ENCODE measurements at regions not wholly inside any gene's neighbourhood (a gene's known extent, or its start where the extent isn't known, plus 50 kb on each side); places are given as distances from the start of the nearest gene placed in this dataset.

GRCh38 chr18:22734105-22734661, 198.9 kb upstream of the RBBP8 start:
- Histone ChIP-seq H3K79me2 (ENCODE audit: insufficient read depth, low read length) (no peaks in the 10 kb centered on the region), H3K9ac (ENCODE audit: insufficient read depth, low read length, poor library complexity, severe bottlenecking) (no peak overlapping the region), H3K27ac (ENCODE audit: low read depth in 1 of 2, low read length in 2 of 2) (no peak overlapping the region), H2AFZ (ENCODE audit: insufficient read depth, low read depth, low read length, poor library complexity, severe bottlenecking) (no peak overlapping the region), H3K9me3 (replicated peaks in 1 of 2; ENCODE audit: control insufficient read depth in 1 of 2, insufficient read depth in 1 of 2, low read length in 2 of 2) (no peaks in the 10 kb centered on the region), H3K36me3 (replicated peaks in 1 of 2; ENCODE audit: control insufficient read depth in 1 of 2, insufficient read depth in 2 of 2, low read length in 2 of 2) (no peaks in the 10 kb centered on the region), H3K4me3 (replicated peaks in 1 of 3; ENCODE audit: low read depth in 2 of 3, low read length in 3 of 3) (no peak overlapping the region), H3K27me3 (ENCODE audit: control insufficient read depth in 2 of 2, insufficient read depth in 2 of 2, low read length in 2 of 2) (no peaks in the 10 kb centered on the region), H3K4me2 (replicated peaks; ENCODE audit: extremely low read depth, low read length, poor library complexity, severe bottlenecking) (no peak overlapping the region), H4K20me1 (ENCODE audit: insufficient read depth, low read length) (no peaks in the 10 kb centered on the region), H3K4me1 (ENCODE audit: control insufficient read depth in 1 of 2, insufficient read depth in 2 of 2, low read length in 2 of 2) (no peaks in the 10 kb centered on the region)
- H3K4me1 Mint-ChIP-seq: no peaks in the 10 kb centered on the region
- intact Hi-C loops (cut with micrococcal nuclease): no loop called here
- H3K4me3 Mint-ChIP-seq: no peak overlapping the region
- H3K36me3 Mint-ChIP-seq: no peaks in the 10 kb centered on the region
- H3K27ac Mint-ChIP-seq: no peak overlapping the region
- WGBS (ENCODE audit: insufficient coverage): no CpG with 5 or more reads among the region's 4 CpGs
- peaks cover 0 to 7% (median 1%) of the 10 kb centered on the region in 7 donors for H3K9me3 Mint-ChIP-seq
- TF ChIP-seq CTCF (IDR thresholded peaks at IDR 0.05): no peak
- DNase-seq: no peak
- H3K27me3 Mint-ChIP-seq (ENCODE audit: low read depth in 3 of 3): peaks cover 0 to 2% (median 0%) of the 10 kb centered on the region in 3 donors

GRCh38 chr18:22734791-22735627, 198.1 kb upstream of the RBBP8 start:
- H3K36me3 ChIP-seq (replicated peaks in 1 of 2; ENCODE audit: control insufficient read depth in 1 of 2, insufficient read depth in 2 of 2, low read length in 2 of 2): no peaks in the 10 kb centered on the region
- no peak for TF ChIP-seq CTCF (IDR thresholded peaks at IDR 0.05)
- no peak overlapping the region for H2AFZ ChIP-seq (ENCODE audit: insufficient read depth, low read depth, low read length, poor library complexity, severe bottlenecking)
- H3K4me3 ChIP-seq (replicated peaks in 1 of 3; ENCODE audit: low read depth in 2 of 3, low read length in 3 of 3): no peak overlapping the region
- Mint-ChIP-seq H3K27me3 (ENCODE audit: low read depth in 3 of 3) (peaks cover 0 to 2% (median 0%) of the 10 kb centered on the region in 3 donors), H3K4me3 (no peak overlapping the region), H3K36me3 (no peaks in the 10 kb centered on the region), H3K9me3 (peaks cover 0 to 7% (median 1%) of the 10 kb centered on the region in 7 donors), H3K4me1 (no peaks in the 10 kb centered on the region), H3K27ac (no peak overlapping the region)
- intact Hi-C loops (cut with micrococcal nuclease): no loop called here
- no peak for DNase-seq
- no peaks in the 10 kb centered on the region for H4K20me1 ChIP-seq (ENCODE audit: insufficient read depth, low read length)
- H3K27me3 ChIP-seq (ENCODE audit: control insufficient read depth in 2 of 2, insufficient read depth in 2 of 2, low read length in 2 of 2): no peaks in the 10 kb centered on the region
- H3K27ac ChIP-seq (ENCODE audit: low read depth in 1 of 2, low read length in 2 of 2): no peak overlapping the region
- 94% methylated on average over 3 of the region's 7 CpGs for whole genome bisulfite sequencing (ENCODE audit: insufficient coverage)
- H3K4me1 ChIP-seq (ENCODE audit: control insufficient read depth in 1 of 2, insufficient read depth in 2 of 2, low read length in 2 of 2): no peaks in the 10 kb centered on the region
- H3K4me2 ChIP-seq (replicated peaks; ENCODE audit: extremely low read depth, low read length, poor library complexity, severe bottlenecking): no peak overlapping the region
- no peak overlapping the region for H3K9ac ChIP-seq (ENCODE audit: insufficient read depth, low read length, poor library complexity, severe bottlenecking)
- H3K9me3 ChIP-seq (replicated peaks in 1 of 2; ENCODE audit: control insufficient read depth in 1 of 2, insufficient read depth in 1 of 2, low read length in 2 of 2): no peaks in the 10 kb centered on the region
- no peaks in the 10 kb centered on the region for H3K79me2 ChIP-seq (ENCODE audit: insufficient read depth, low read length)

All from CD14-positive monocyte (primary cell).